GM23338 (cell line): ENCODE measurements at regions not wholly inside any gene's neighbourhood (a gene's known extent, or its start where the extent isn't known, plus 50 kb on each side); places are given as distances from the start of the nearest gene placed in this dataset.

Source experiments
- ATAC-seq: fragments of 200-7000 bp; cut with Tn5 transposase; 3 replicates; pipeline ENCODE4 v1.9.1; 2020
- DNase-seq: peaks from one replicate; pipeline ENCODE4 v3.0.0-alpha.2; 2015; ENCODE audit warnings: low spot score
- H2AFZ ChIP-seq: fragments of 200-600 bp; sonication (generic); 2 replicates; pipeline ENCODE4 v1.8.0; 2016; ENCODE audit warnings: antibody characterized with exemption, mild to moderate bottlenecking, moderate library complexity
- H3F3A ChIP-seq: fragments of 200-600 bp; sonication (generic); replicated peaks from 2 replicates; pipeline ENCODE4 v1.8.0; 2017; ENCODE audit warnings: antibody characterized with exemption, mixed run types, low read depth
- H3K27ac ChIP-seq: fragments of 200-600 bp; sonication (generic); 2 replicates; pipeline ENCODE4 v1.6.1; 2016; ENCODE audit warnings: low read depth
- H3K27me3 ChIP-seq: fragments of 200-600 bp; sonication (generic); 2 replicates; pipeline ENCODE4 v1.8.0; 2016; ENCODE audit warnings: mild to moderate bottlenecking, mixed run types, moderate library complexity; ENCODE audit not compliant: insufficient read depth
- H3K36me3 ChIP-seq: fragments of 200-600 bp; sonication (generic); 2 replicates; pipeline ENCODE4 v1.8.0; 2016; ENCODE audit warnings: mild to moderate bottlenecking; ENCODE audit not compliant: insufficient read depth
- H3K4me1 ChIP-seq: fragments of 200-600 bp; sonication (generic); 2 replicates; pipeline ENCODE4 v1.8.0; 2016; ENCODE audit warnings: mild to moderate bottlenecking, moderate library complexity; ENCODE audit not compliant: insufficient read depth
- H3K4me2 ChIP-seq: fragments of 200-600 bp; sonication (generic); 2 replicates; pipeline ENCODE4 v1.7.1; 2017; ENCODE audit warnings: mixed run types
- H3K4me3 ChIP-seq: fragments of 200-600 bp; sonication (generic); 2 replicates; pipeline ENCODE4 v1.6.1; 2016; ENCODE audit warnings: mixed run types
- H3K79me2 ChIP-seq: fragments of 200-600 bp; sonication (generic); replicated peaks from 2 replicates; pipeline ENCODE4 v1.8.0; 2017; ENCODE audit warnings: mild to moderate bottlenecking; ENCODE audit not compliant: insufficient read depth
- H3K9me2 ChIP-seq: fragments of 200-600 bp; sonication (generic); 2 replicates; pipeline ENCODE4 v1.8.0; 2017; ENCODE audit not compliant: insufficient read depth
- H4K20me1 ChIP-seq: fragments of 200-600 bp; sonication (generic); replicated peaks from 2 replicates; pipeline ENCODE4 v1.8.0; 2017; ENCODE audit warnings: mild to moderate bottlenecking; ENCODE audit not compliant: insufficient read depth
- H3K27ac Mint-ChIP-seq: 2 replicates; pipeline ENCODE4 v1.8.0; 2020; ENCODE audit warnings: inconsistent platforms, mild to moderate bottlenecking, moderate library complexity, mixed read lengths
- H3K27me3 Mint-ChIP-seq: 3 replicates; pipeline ENCODE4 v1.8.0; 2022; ENCODE audit warnings: low read depth, mild to moderate bottlenecking, moderate library complexity, mixed read lengths, inconsistent platforms; ENCODE audit not compliant: insufficient read depth, poor library complexity
- H3K36me3 Mint-ChIP-seq: 3 replicates; pipeline ENCODE4 v1.8.0; 2021; ENCODE audit warnings: low read depth, mild to moderate bottlenecking, inconsistent platforms, moderate library complexity, mixed read lengths
- H3K4me1 Mint-ChIP-seq: 3 replicates; pipeline ENCODE4 v1.8.0; 2020; ENCODE audit warnings: mild to moderate bottlenecking, inconsistent platforms, mixed read lengths
- H3K4me3 Mint-ChIP-seq: 3 replicates; pipeline ENCODE4 v1.8.0; 2021; ENCODE audit warnings: moderate library complexity, mild to moderate bottlenecking, inconsistent platforms, mixed read lengths
- H3K9me3 Mint-ChIP-seq: 3 replicates; pipeline ENCODE4 v1.8.0; 2020; ENCODE audit warnings: moderate library complexity, mild to moderate bottlenecking, inconsistent platforms, mixed read lengths
- CREB1 ChIP-seq: fragments of 250-450 bp; sonication (Bioruptor Pico); IDR thresholded peaks from 2 replicates; pipeline ENCODE4 v1.5.0; 2020; ENCODE audit warnings: low read depth, mild to moderate bottlenecking, moderate library complexity
- EZH2 ChIP-seq: fragments of 200-600 bp; sonication (generic); IDR thresholded peaks from one replicate; pipeline ENCODE4 v1.8.0; 2017; ENCODE audit warnings: antibody characterized with exemption, mild to moderate bottlenecking, low read depth; ENCODE audit not compliant: unreplicated experiment
- EZH2phosphoT487 ChIP-seq: fragments of 200-600 bp; sonication (generic); IDR thresholded peaks from one replicate; pipeline ENCODE4 v1.8.1; 2018; ENCODE audit warnings: antibody characterized with exemption; ENCODE audit not compliant: unreplicated experiment
- JUNB ChIP-seq: IDR thresholded peaks from one replicate; pipeline ENCODE4 v1.6.1; 2016; ENCODE audit warnings: antibody characterized with exemption; ENCODE audit not compliant: unreplicated experiment
- POLR2AphosphoS5 ChIP-seq: IDR thresholded peaks from 2 replicates; pipeline ENCODE4 v1.6.1; 2016; ENCODE audit warnings: antibody characterized with exemption, low read depth
- STAT1 ChIP-seq: IDR thresholded peaks from one replicate; pipeline ENCODE4 v1.6.1; 2016; ENCODE audit warnings: antibody characterized with exemption; ENCODE audit not compliant: unreplicated experiment
- TF ChIP-seq, protein P1 (sequence below): IDR thresholded peaks from one replicate; pipeline ENCODE4 v1.6.1; 2018; ENCODE audit warnings: antibody characterized with exemption; ENCODE audit not compliant: unreplicated experiment
- TF ChIP-seq, protein P2 (sequence below), 2 experiments: fragments of 200-600 bp in 1 of 2; sonication (generic) in 1 of 2; conservative IDR thresholded peaks; 2 replicates each; pipeline versions ENCODE4 v1.5.1 to v1.6.1; 2016 to 2017; ENCODE audit warnings: antibody characterized with exemption in 2 of 2, low read depth in 2 of 2, mild to moderate bottlenecking in 2 of 2, moderate library complexity in 1 of 2
- TF ChIP-seq, protein P3 (sequence below): IDR thresholded peaks from 2 replicates; pipeline ENCODE4 v1.6.1; 2016; ENCODE audit warnings: antibody characterized with exemption

DNA sequence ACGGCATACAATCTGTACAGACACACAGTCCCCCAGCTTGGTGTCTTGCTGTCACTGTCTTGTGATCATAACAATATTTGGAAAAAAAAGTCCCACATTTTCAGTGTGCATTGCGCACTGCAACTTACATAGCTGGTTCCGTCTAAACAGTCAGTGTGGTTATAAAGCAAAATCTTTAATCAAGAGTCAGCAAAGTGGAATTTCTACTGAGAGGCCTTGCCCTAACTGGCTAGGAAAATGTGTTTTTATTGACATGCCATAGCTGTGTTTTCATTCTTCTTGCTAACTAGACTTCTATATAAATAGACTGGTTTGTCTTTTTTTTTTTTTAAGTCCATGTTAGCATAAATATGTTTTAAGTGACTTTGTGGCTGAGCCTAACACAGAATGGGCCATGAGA, 174.8 kb downstream of the POLR2M start (continued):
- TF ChIP-seq, protein P1, sequence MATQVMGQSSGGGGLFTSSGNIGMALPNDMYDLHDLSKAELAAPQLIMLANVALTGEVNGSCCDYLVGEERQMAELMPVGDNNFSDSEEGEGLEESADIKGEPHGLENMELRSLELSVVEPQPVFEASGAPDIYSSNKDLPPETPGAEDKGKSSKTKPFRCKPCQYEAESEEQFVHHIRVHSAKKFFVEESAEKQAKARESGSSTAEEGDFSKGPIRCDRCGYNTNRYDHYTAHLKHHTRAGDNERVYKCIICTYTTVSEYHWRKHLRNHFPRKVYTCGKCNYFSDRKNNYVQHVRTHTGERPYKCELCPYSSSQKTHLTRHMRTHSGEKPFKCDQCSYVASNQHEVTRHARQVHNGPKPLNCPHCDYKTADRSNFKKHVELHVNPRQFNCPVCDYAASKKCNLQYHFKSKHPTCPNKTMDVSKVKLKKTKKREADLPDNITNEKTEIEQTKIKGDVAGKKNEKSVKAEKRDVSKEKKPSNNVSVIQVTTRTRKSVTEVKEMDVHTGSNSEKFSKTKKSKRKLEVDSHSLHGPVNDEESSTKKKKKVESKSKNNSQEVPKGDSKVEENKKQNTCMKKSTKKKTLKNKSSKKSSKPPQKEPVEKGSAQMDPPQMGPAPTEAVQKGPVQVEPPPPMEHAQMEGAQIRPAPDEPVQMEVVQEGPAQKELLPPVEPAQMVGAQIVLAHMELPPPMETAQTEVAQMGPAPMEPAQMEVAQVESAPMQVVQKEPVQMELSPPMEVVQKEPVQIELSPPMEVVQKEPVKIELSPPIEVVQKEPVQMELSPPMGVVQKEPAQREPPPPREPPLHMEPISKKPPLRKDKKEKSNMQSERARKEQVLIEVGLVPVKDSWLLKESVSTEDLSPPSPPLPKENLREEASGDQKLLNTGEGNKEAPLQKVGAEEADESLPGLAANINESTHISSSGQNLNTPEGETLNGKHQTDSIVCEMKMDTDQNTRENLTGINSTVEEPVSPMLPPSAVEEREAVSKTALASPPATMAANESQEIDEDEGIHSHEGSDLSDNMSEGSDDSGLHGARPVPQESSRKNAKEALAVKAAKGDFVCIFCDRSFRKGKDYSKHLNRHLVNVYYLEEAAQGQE, result no peak
- TF ChIP-seq STAT1 (no peak), EZH2phosphoT487 (no peak), JUNB (no peak), EZH2 (no peak)
- TF ChIP-seq, protein P2, sequence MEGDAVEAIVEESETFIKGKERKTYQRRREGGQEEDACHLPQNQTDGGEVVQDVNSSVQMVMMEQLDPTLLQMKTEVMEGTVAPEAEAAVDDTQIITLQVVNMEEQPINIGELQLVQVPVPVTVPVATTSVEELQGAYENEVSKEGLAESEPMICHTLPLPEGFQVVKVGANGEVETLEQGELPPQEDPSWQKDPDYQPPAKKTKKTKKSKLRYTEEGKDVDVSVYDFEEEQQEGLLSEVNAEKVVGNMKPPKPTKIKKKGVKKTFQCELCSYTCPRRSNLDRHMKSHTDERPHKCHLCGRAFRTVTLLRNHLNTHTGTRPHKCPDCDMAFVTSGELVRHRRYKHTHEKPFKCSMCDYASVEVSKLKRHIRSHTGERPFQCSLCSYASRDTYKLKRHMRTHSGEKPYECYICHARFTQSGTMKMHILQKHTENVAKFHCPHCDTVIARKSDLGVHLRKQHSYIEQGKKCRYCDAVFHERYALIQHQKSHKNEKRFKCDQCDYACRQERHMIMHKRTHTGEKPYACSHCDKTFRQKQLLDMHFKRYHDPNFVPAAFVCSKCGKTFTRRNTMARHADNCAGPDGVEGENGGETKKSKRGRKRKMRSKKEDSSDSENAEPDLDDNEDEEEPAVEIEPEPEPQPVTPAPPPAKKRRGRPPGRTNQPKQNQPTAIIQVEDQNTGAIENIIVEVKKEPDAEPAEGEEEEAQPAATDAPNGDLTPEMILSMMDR (conservative IDR thresholded peaks at IDR 0.05; ENCODE audit: low read depth in 2 of 2), result no peak

DNA sequence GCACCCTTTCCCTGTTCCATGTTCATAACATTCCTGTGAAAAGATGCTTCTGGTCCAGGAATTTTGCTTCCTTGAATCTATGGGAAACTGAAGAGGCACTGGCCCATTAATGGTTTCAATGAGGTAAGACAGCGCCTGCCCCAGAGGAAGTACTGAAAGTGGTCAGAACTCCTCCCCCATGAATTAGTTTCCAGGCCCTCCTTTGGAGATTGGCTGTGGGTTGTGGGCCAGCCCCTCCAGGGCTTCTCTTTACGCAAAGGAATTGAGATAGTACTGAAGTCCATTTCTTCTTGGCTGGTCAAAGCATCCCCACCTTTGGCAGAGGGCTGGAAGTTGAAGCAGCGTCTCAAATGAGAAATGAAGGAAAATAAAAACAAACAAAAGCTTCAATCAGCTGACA, 175.5 kb downstream of the POLR2M start:
- H3F3A ChIP-seq, result no peaks in the 10 kb centered on the region
- H3K36me3 ChIP-seq, result no peaks in the 10 kb centered on the region
- TF ChIP-seq JUNB (no peak), STAT1 (no peak), EZH2 (no peak), CREB1 (no peak), POLR2AphosphoS5 (no peak)
- TF ChIP-seq, protein P3, sequence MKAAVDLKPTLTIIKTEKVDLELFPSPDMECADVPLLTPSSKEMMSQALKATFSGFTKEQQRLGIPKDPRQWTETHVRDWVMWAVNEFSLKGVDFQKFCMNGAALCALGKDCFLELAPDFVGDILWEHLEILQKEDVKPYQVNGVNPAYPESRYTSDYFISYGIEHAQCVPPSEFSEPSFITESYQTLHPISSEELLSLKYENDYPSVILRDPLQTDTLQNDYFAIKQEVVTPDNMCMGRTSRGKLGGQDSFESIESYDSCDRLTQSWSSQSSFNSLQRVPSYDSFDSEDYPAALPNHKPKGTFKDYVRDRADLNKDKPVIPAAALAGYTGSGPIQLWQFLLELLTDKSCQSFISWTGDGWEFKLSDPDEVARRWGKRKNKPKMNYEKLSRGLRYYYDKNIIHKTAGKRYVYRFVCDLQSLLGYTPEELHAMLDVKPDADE, result no peak
- TF ChIP-seq, protein P1, result no peak
- no peak overlapping the region for H3K4me3 ChIP-seq
- Mint-ChIP-seq H3K27me3 (no peaks in the 10 kb centered on the region), H3K4me1 (no peaks in the 10 kb centered on the region), H3K36me3 (no peaks in the 10 kb centered on the region), H3K9me3 (no peaks in the 10 kb centered on the region), H3K4me3 (no peak overlapping the region), H3K27ac (no peak overlapping the region)
- no peaks in the 10 kb centered on the region for H3K27me3 ChIP-seq
- ATAC-seq, result no peak
- H2AFZ ChIP-seq, result no peak overlapping the region; the same call in 1 of the 2 replicates
- peaks cover 7% of the 10 kb centered on the region; the same call in 1 of the 2 replicates for H3K9me2 ChIP-seq
- no peak overlapping the region for H3K4me2 ChIP-seq
- H3K27ac ChIP-seq, result no peak overlapping the region
- H3K79me2 ChIP-seq, result no peaks in the 10 kb centered on the region
- no peak for DNase-seq
- H3K4me1 ChIP-seq, result no peaks in the 10 kb centered on the region
- no peaks in the 10 kb centered on the region for H4K20me1 ChIP-seq
